Hematopoietic multipotent progenitor cell treated with erythropoietin and hydrocortisone succinate and interleukin-3 and kit ligand, for 6 days (in vitro differentiated cells): ENCODE measurements at regions not wholly inside any gene's neighbourhood (a gene's known extent, or its start where the extent isn't known, plus 50 kb on each side); places are given as distances from the start of the nearest gene placed in this dataset.
"Not testable (repeated sequence)": the region's sequence is repeated elsewhere in the genome, so short reads cannot be mapped to it uniquely, and the experiment has no call there.

Source experiments
- DNase-seq: peaks from one replicate; pipeline ENCODE4 v3.0.0-alpha.2; 2015

DNA sequence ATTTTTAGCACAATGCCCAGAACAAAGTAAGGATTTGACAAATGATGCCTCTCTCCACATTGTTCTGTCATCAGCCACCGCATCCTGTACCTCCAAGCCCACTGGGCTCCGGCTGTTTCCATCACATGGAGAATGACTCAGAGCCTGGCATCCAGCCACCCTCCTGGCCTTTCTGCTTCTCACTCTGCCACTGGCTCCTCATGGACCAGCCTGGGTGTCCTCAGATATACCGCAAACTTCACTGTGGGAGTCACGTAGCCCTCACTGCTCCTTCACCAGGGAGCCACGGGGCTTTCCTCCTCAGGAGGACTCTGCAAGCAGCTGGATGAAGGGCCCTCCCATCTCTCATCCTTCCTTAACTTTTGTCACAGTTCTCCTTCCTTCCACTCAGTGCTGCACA lies 943.0 kb downstream of the TUBA3C start:
- DNase-seq, result not testable (repeated sequence)

DNA sequence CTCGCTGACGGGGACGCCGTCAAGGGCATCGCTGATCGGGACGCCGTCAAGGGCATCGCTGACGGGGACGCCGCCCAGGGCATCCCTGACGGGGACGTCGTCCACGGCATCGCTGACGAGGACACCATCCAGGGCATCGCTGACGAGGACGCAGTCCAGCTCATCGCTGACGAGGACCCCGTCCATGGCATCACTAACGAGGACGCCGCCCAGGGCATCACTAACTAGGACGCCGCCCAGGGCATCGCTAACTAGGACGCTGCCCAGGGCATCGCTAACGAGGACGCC lies 945.2 kb downstream of the TUBA3C start:
- DNase-seq, result no peak

DNA sequence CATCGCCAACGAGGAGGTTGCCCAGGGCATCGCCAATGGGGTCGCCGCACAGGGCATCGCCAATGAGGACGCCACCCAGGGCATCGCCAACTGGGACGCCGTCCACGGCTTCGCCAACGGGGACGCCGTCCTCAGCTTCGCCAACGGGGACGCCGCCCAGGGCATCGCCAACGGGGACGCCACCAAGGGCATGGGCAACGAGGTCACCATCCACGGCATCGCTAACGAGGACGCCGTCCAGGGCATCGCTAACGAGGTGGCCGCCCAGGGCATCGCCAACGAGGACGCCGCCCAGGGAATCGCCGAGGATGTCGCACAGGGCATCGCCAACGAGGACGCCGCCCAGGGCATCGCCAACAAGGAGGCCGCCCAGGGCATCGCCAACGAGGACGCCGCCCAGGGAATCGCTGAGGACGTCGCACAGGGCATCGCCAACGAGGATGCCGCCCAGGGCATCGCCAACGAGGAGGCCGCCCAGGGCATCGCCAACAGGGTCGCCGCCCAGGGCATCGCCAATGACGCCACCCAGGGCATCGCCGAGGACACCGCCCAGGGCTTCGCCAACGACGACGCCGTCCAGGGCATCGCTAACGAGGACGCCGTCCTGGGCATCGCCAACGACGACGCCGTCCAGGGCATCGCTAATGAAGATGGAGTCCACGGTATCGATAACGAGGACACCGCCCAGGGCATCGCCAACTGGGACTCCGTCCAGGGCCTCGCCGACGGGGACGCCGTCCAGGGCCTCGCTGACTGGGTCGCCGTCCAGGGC lies 945.7 kb downstream of the TUBA3C start:
- DNase-seq, result no peak

DNA sequence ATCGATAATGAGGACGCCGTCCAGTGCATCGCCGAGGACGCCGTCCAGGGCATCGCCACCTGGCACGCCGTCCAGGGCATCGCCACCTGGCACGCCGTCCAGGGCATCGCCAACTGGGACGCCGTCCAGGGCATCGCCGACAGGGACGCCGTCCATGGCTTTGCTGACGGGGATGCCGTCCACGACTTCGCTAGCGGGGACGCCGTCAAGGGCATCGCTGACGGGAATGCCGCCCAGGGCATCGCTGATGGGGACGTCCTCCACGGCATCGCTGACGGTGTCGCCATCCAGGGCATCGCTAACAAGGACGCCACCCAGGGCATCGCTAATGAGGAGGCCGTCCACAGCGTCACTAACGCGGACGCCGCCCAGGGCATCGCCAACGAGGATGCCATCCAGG lies 946.5 kb downstream of the TUBA3C start:
- no peak for DNase-seq

DNA sequence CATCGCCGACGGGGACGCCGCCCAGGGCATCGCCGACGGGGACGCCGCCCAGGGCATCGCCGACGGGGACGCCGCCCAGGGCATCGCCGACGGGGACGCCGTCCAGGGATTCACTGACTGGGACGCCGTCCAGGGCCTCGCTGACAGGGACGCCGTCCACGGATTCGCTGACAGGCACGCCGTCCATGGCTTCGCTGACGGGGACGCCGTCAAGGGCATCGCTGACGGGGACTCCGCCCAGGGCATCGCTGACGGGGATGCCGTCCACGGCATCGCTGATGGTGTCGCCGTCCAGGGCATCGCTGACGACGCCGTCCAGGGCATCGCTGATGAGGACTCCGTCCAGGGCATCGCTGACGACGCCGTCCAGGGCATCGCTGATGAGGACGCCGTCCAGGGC lies 947.2 kb downstream of the TUBA3C start:
- DNase-seq, result not testable (repeated sequence)

DNA sequence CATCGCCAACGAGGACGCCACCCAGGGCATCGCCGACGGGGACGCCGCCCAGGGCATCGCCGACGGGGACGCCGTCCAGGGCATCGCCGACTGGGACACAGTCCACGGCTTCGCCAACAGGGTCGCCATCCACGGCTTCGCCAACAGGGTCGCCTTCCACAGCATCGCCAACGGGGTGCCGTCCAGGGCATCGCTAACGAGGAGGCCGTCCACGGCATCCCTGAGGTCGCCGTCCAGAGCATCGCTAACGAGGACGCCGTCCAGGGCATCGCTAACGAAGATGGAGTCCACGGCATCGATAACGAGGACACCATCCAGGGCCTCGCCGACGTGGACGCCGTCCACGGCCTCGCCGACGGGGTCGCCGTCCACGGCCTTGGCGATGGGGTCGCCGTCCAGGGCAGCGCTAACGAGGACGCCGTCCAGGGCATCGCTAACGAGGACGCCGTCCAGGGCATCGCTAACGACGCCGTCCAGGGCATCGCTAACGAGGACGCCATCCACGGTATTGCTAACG lies 947.8 kb downstream of the TUBA3C start:
- no peak for DNase-seq

DNA sequence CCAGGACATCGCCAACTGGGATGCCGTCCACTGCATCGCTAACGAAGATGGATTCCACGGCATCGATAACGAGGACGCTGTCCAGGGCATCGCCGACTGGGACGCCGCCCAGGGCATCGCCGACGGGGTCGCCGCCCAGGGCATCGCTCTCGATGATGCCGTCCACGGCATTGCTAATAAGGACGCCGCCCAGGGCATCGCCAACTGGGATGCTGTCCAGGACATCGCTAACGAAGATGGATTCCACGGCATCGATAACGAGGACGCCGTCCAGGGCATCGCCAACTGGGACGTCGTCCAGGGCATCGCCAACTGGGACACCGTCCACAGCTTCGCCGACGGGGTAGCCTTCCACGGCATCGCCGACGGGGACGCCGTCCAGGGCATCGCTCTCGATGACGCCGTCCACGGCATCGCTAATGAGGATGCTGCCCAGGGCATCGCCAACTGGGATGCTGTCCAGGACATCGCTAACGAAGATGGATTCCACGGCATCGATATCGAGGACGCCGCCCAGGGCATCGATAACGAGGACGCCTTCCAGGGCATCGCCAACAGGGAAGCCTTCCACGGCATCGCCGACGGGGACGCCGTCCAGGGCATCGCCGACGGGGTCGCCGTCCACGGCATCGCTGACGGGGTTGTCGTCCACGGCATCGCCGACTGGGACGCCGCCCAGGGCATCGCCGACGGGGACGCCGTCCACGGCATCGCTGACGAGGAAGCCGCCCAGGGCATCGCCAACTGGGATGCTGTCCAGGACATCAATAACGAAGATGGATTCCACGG lies 948.4 kb downstream of the TUBA3C start:
- DNase-seq, result no peak

DNA sequence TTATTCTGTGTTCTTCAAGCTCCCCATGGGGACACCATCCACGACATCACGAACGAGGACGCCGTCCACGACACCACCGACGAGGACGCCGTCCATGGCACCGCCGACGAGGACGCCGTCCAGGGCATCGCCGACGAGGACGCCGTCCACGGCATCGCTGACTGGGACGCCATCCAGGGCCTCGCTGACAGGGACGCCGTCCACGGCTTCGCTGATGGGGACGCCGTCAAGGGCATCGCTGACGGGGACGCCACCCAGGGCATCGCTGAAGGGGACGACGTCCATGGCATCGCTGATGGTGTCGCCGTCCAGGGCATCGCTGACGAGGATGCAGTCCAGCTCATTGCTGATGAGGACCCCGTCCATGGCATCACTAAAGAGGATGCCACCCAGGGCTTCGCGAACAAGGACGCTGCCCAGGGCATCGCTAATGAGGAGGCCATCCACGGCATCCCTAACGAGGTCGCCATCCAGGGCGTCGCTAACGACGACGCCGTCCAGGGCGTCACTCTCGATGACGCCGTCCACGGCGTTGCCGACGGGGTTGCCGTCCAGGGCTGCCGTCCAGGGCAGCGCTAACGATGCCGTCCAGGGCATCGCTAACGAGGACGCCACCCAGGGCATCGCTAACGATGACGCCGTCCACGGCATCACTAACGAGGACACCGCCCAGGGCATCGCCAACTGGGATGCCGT lies 949.2 kb downstream of the TUBA3C start:
- no peak for DNase-seq

DNA sequence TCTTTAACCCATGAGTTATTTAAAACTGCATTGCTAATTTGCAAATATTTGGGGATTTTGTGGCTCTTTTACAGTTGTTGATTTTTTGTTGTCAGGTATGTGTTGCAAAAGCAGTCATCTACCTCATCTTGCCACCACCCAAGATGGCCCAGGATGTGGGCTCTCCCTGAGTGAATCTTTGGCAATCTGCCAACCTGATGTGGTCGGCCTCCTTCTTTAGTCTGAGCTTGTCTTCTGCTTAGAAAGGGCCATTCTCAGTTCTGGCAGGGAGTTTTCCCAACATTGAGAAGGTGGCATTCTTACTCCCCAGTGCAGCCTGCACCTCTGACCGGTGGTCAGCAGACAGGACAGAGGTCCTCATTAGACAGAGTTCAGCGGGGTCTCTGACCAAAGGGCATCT lies 957.2 kb downstream of the TUBA3C start:
- not testable (repeated sequence) for DNase-seq

DNA sequence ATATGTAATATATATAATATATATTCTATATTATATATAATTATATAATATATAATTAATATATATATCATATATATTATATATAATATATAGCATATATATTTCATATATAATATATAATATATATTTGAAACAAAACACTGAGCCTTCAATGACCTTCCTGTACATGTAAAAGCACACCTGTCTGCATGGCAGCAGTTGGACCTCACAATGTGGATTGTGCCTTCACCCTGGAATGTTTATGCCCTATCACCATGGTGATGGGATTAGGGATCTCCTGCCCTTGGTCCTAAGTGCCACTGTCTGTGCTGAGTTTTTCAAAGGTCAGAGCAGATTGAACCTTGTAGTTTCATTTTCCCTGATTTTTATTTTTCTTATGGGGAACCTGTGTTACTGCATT lies 966.9 kb downstream of the TUBA3C start:
- DNase-seq, result not testable (repeated sequence)

DNA sequence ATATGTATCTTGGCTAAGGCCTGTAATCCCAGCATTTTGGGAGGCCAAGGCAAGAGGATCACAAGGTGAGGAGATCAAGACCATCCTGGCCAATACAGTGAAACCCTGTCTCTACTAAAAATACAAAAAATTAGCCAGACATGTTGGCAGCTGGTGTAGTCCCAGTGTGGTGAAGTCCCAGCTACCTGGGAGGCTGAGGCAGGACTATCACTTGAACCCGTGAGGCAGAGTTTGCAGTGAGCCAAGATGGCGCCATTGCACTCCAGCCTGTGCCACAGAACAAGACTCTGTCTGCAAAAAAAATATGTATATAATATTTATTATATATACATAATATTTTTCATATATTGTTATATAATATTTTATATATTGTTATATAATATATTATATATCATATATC lies 968.1 kb downstream of the TUBA3C start:
- not testable (repeated sequence) for DNase-seq

DNA sequence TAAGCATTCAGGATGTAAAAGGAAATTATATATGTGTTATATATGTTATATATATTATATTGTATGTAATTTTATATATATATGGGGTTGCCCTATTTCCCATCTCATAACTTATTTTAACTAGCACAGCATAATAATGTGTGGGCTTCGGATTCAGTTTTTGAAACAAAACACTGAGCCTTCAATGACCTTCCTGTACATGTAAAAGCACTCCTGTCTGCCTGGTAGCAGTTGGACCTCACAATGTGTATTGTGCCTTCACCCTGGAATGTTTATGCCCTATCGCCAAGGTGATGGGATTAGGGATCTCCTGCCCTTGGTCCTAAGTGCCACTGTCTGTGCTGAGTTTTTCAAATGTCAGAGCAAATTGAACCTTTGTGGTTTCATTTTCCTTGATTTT lies 968.8 kb downstream of the TUBA3C start:
- DNase-seq, result peak; percentile 2

DNA sequence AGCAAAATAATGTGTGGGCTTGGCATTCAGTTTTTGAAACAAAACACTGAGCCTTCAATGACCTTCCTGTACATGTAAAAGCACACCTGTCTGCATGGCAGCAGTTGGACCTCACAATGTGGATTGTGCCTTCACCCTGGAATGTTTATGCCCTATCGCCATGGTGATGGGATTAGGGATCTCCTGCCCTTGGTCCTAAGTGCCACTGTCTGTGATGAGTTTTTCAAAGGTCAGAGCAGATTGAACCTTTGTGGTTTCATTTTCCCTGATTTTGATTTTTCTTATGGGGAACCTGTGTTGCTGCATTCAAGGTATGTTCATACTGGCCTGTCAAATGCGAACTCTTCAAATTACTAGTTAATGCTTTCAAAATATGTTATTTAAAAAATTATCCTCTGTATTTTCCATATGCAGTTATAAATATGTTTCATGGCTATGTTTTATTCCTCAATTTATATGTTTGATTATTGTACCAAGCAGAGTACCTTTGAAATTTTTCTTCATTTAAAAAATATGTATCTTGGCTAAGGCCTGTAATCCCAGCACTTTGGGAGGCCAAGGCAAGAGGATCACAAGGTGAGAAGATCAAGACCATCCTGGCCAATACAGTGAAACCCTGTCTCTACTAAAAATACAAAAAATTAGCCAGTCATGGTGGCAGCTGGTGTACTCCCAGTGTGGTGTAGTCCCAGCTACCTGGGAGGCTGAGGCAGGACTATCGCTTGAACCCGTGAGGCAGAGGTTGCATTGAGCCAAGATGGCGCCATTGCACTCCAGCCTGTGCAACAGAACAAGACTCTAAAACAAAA lies 969.7 kb downstream of the TUBA3C start:
- DNase-seq, result peak; percentile 21

DNA sequence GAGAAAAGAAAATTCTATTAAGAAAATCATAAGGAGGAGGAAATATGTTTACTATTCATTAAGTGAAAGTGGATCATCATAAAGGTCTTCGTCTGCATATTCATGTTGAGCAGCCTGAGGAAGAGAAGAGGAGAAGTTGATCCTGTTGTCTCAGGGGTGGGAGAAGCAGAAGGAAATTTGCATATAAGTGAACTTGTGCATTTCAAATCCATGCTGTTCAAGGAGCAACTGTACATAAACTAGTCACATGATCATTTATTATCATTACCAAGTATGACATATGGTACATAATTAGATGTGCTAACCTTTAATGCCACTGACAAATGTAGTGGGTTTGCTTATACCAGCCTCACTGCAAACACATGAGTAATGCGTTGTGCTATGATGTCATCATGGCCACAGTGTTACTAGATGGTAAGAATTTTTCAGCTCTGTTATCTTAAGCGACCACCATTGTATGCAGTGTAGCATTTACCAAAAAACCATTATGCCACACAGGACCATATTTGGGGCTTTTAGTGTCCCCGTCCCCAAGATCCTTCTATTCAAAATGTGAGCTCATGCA lies 976.9 kb downstream of the TUBA3C start:
- DNase-seq, result not testable (repeated sequence)

DNA sequence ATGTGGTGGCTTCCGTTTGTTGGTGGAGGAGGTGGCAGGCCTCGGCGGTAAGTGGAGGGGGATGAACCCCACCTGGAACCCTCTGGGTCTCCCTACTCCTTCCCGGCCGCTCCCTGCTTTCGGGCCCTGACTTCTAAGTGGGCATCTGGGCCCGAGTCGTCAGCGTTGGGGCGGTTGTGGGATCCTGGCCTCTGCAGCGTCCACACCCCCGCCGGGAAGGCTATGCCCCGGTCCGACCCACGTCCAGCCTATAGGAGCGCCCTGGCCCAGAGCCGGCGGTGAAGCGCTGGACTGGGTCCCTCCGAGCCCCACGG lies 986.3 kb downstream of the TUBA3C start:
- DNase-seq, result not testable (repeated sequence)

DNA sequence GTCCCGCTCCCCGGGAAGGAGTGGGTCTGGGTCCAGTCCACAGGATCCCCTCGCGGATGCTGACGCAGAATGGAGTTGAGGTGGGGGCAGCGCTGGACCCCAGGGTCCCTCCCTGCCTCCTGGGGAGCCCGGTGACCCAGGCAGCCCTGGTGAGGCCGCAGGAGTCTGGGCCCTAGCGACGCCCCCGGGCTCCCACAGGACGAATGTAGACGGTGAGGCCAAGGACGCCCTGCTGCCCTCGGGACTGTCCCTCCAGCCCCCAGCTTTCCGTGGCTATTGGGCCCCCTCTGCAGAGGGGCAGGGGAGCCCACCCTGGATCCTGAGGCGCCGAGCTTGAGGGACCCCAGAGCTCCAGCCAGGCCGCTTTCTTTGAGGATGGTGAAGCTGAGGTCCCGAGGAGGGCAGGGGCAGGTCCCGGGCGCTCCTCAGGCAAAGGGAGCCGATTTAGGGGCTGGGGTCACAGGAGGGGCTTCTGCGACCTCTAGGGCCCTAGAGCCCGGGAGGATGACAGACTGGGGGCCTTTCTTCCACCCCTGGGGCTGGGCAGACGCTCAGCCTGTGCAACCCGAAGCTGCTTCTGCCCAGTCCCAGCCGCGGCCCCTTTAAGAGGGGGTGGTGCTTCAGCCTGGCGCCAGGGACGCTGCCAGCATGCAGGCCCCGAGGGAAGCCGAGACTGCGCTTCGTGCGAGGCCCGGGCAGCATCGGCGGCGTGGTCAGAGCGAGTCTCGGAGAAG lies 986.8 kb downstream of the TUBA3C start:
- DNase-seq, result not testable (repeated sequence)

DNA sequence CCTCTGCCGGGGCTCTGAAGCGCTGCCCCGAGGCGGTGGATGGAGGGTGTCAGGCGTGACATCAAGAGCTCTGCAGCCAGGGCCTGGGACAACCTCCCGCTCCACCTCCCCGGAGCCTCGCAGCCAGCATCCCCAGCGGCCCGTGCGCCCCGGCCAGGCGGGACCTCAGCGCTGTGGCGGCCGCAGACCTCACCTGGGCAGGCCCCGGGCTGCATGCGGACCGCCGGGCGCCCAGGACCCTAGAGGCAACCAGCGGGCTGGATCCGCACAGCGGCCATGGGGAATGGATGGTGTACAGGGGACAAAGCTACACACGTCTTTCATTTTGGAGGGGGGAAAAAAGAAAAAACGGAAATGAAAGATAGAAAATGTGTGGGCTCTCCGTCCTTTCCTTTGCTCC lies 987.5 kb downstream of the TUBA3C start:
- not testable (repeated sequence) for DNase-seq
